GM06990 (cell line): ENCODE measurements at regions not wholly inside any gene's neighbourhood (a gene's known extent, or its start where the extent isn't known, plus 50 kb on each side); places are given as distances from the start of the nearest gene placed in this dataset.

Experiments
- DNase-seq: peaks from one replicate; pipeline ENCODE4 v3.0.0-alpha.2; 2011; ENCODE audit not compliant: insufficient read length; ENCODE audit errors: extremely low read depth
- H3K27me3 ChIP-seq: replicated peaks from 2 replicates; pipeline ENCODE4 v1.6.0; 2011; ENCODE audit warnings: low read length; ENCODE audit not compliant: control insufficient read depth, insufficient read depth
- H3K36me3 ChIP-seq: 2 replicates; pipeline ENCODE4 v1.5.1; 2011; ENCODE audit warnings: low read length; ENCODE audit not compliant: control insufficient read depth, insufficient read depth
- H3K4me3 ChIP-seq: replicated peaks from 2 replicates; pipeline ENCODE4 v1.5.1; 2011; ENCODE audit warnings: low read depth, mild to moderate bottlenecking, control low read depth, low read length
- CTCF ChIP-seq: IDR thresholded peaks from 2 replicates; pipeline ENCODE4 v1.5.1; 2011; ENCODE audit warnings: low read length, control low read depth, mild to moderate bottlenecking, inconsistent platforms; ENCODE audit not compliant: insufficient read depth, poor library complexity, severe bottlenecking

- H3K4me3 ChIP-seq = no peak overlapping the region
- no peak for TF ChIP-seq CTCF
- no peaks in the 10 kb centered on the region for H3K27me3 ChIP-seq
- DNase-seq = no peak
- H3K36me3 ChIP-seq = no peaks in the 10 kb centered on the region
Observed at GRCh38 chrX:39484159-39485068, 613.3 kb downstream of the BCOR start.

DNA sequence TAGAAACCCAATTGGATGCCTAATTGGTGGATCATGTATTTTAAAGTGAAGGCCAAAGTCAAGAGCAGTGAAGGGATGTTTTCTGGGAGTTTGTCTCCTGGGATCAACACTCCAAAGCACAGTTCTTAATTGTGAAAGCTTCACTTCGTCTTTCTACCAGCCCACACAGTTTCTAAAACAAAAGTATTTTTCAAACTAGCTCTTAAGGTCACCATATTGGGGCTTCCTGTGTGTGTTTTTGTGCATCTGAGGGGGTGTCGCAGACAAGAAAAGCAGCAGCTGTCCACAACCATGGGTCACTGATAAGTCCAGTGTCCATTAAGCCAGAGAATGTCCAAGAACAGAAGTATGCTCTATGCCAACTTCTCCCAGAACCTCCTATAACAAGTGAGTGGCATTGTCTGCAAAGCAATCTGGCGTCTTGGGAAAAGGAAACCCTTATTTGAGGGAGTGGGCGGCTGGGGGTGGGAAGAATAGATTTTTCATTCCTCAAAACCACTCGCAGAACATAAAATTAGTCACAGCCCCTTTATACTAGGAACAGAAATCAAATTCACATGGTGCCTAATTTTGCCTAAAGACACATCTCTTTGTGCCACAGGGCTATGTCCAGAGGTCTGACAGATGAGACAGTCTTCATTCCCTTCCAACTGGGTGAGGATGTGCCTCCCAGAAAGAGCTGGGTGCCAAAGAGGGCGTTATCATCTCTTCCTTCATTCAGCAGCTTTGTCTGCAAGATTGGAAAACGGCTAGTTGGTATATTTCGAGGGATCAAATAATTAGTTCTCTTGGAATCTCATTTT lies 610.4 kb downstream of the BCOR start:
- DNase-seq = no peak

GRCh38 chrX:39487969-39488330 lies 609.8 kb downstream of the BCOR start:
- no peaks in the 10 kb centered on the region for H3K27me3 ChIP-seq
- no peaks in the 10 kb centered on the region for H3K36me3 ChIP-seq
- TF ChIP-seq CTCF = no peak
- no peak overlapping the region for H3K4me3 ChIP-seq
- no peak for DNase-seq

More for the DNA sequence above, 610.4 kb downstream of the BCOR start:
- no peaks in the 10 kb centered on the region for H3K27me3 ChIP-seq
- TF ChIP-seq CTCF = no peak
- no peak overlapping the region for H3K4me3 ChIP-seq
- no peaks in the 10 kb centered on the region for H3K36me3 ChIP-seq

GRCh38 chrX:39491548-39492297 lies 606.0 kb downstream of the BCOR start:
- TF ChIP-seq CTCF = no peak
- Histone ChIP-seq H3K4me3 (no peak overlapping the region), H3K36me3 (no peaks in the 10 kb centered on the region), H3K27me3 (no peaks in the 10 kb centered on the region)
- DNase-seq = peak; percentile 42

DNA sequence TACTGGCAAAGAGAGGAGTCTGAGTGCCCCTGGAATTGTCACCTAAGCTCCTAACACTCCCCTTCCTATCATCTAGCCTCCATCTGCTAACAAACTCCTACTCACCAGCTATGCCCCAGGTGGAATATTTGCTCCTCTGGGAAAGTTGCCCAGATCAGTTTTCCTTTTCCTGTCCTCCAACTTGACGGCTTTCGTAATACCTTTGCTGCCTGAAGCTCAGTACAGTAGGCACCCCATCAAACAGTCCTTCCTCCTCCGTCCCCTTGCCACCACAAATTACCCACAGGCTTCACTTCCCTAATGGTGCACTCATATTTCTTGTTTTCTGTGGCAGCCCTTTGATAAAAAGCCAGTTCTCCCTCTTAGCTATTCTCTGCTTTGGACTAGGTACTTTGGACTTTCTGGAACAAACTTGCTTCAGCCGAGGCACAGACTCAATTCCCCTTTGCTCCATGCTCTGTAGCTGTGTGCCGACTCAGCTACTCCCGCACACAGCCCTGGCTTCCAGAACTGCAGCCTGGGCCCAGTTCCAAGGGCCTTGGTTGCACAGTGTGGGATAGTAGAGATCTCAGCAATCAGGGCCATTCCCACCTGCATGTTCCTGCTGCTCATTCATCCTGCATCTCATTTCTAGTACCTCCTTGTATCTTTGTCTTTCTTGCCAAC lies 605.1 kb downstream of the BCOR start:
- Histone ChIP-seq H3K36me3 (no peaks in the 10 kb centered on the region), H3K4me3 (no peak overlapping the region), H3K27me3 (no peaks in the 10 kb centered on the region)
- no peak for TF ChIP-seq CTCF
- DNase-seq = no peak
